HepG2 (cell line): ENCODE measurements at regions not wholly inside any gene's neighbourhood (a gene's known extent, or its start where the extent isn't known, plus 50 kb on each side); places are given as distances from the start of the nearest gene placed in this dataset.

Experiments used
- ATAC-seq: fragments of 200-7000 bp; cut with Tn5 transposase; 3 replicates; pipeline ENCODE4 v1.9.1; 2020; ENCODE audit warnings: mild to moderate bottlenecking, moderate library complexity
- BruUV-seq: library from RNA; stranded (reverse); fragments of 400-500 nt; replicated peaks from 2 replicates; lab custom pipeline; 2021; lab: Mats Ljungman, UMichigan
- CTCF ChIA-PET: fragments of 300-600 bp; formaldehyde crosslinking; extraction: SDS; loops from one replicate; lab custom pipeline; 2021; ENCODE audit warnings: low total read pairs, inconsistent platforms, low intra/inter-chr PET ratio; lab: Yijun Ruan, JAX
- POLR2A ChIA-PET: fragments of 350-600 bp; sonication (Branson Sonifier 250); formaldehyde crosslinking; loops from one replicate; lab custom pipeline; 2020; ENCODE audit warnings: antibody characterized with exemption, inconsistent platforms; lab: Yijun Ruan, JAX
- DNase-seq: peaks from one replicate; pipeline ENCODE4 v3.0.0-alpha.2; 2015; ENCODE audit warnings: low spot score
- FAIRE-seq: peaks from 3 replicates; lab custom pipeline; 2011; peaks lifted over from hg19 to GRCh38; lab: Jason Lieb, UNC
- H2AFZ ChIP-seq: one replicate; pipeline ENCODE4 v1.6.1; 2011; ENCODE audit warnings: low read length, inconsistent platforms
- H3K27ac ChIP-seq: fragments of 300-600 bp; 3 replicates; pipeline ENCODE4 v1.8.0; 2011; ENCODE audit warnings: mixed run types, mild to moderate bottlenecking, mixed read lengths, low read length, inconsistent platforms; ENCODE audit not compliant: insufficient read depth; ENCODE audit errors: extremely low read length
- H3K27me3 ChIP-seq, 2 experiments: fragments of 200-600 bp in 1 of 2; 2 replicates in 1 of 2; 3 replicates in 1 of 2; pipeline versions ENCODE4 v1.6.0 to v1.8.0; 2011; ENCODE audit warnings: low read length in 2 of 2, mild to moderate bottlenecking in 2 of 2, moderate library complexity in 2 of 2, inconsistent platforms in 1 of 2; ENCODE audit not compliant: insufficient read depth in 2 of 2, control insufficient read depth in 1 of 2
- H3K36me3 ChIP-seq, 2 experiments: fragments of 200-600 bp in 1 of 2; replicated peaks in 1 of 2; 2 replicates in 1 of 2; 3 replicates in 1 of 2; pipeline versions ENCODE4 v1.5.1 to v1.8.0; 2011; ENCODE audit warnings: low read length in 2 of 2, inconsistent platforms in 1 of 2; ENCODE audit not compliant: insufficient read depth in 2 of 2, control insufficient read depth in 1 of 2
- H3K4me1 ChIP-seq: 2 replicates; pipeline ENCODE4 v1.5.1; 2012; ENCODE audit warnings: low read length, inconsistent platforms; ENCODE audit not compliant: insufficient read depth
- H3K4me2 ChIP-seq: 2 replicates; pipeline ENCODE4 v1.6.0; 2011; ENCODE audit warnings: low read depth, low read length, inconsistent platforms
- H3K4me3 ChIP-seq, 3 experiments: fragments of 200-600 bp in 1 of 3; sonication (generic), shearing (Covaris generic) in 1 of 3; replicated peaks in 1 of 3; 2 replicates each; pipeline ENCODE4 v1.5.1; 2011 to 2016; ENCODE audit warnings: low read length in 3 of 3, inconsistent platforms in 2 of 3, low read depth in 2 of 3, mild to moderate bottlenecking in 2 of 3, control low read depth in 1 of 3, mixed read lengths in 1 of 3; ENCODE audit not compliant: insufficient read depth in 1 of 3
- H3K79me2 ChIP-seq: one replicate; pipeline ENCODE4 v1.6.1; 2011; ENCODE audit warnings: low read length, inconsistent platforms; ENCODE audit not compliant: insufficient read depth
- H3K9ac ChIP-seq: 2 replicates; pipeline ENCODE4 v1.6.0; 2011; ENCODE audit warnings: mild to moderate bottlenecking, low read depth, low read length, inconsistent platforms; ENCODE audit not compliant: insufficient read depth
- H3K9me3 ChIP-seq: 2 replicates; pipeline ENCODE4 v1.5.1; 2012; ENCODE audit warnings: mild to moderate bottlenecking, low read length
- H4K20me1 ChIP-seq: 2 replicates; pipeline ENCODE4 v1.6.0; 2011; ENCODE audit warnings: inconsistent platforms, mild to moderate bottlenecking, low read length, moderate library complexity; ENCODE audit not compliant: insufficient read depth
- FOXO1 ChIP-seq: sonication (generic); formaldehyde crosslinking; IDR thresholded peaks from 2 replicates; pipeline ENCODE4 v1.4.0; 2020; ENCODE audit warnings: missing genetic modification reagents
- IRF2 ChIP-seq: IDR thresholded peaks from 2 replicates; pipeline ENCODE4 v1.6.1; 2018; ENCODE audit warnings: missing genetic modification reagents, missing compliant biosample characterization
- MED1 ChIP-seq: sonication (generic); formaldehyde crosslinking; IDR thresholded peaks from 2 replicates; pipeline ENCODE4 v1.4.0; 2020; ENCODE audit warnings: missing genetic modification reagents
- MIXL1 ChIP-seq: IDR thresholded peaks from 2 replicates; pipeline ENCODE4 v1.6.1; 2016
- RXRB ChIP-seq: IDR thresholded peaks from 2 replicates; pipeline ENCODE4 v1.6.1; 2016; ENCODE audit warnings: borderline replicate concordance, missing genetic modification reagents, missing compliant biosample characterization
- SMAD3 ChIP-seq: sonication (generic); formaldehyde crosslinking; IDR thresholded peaks from 2 replicates; pipeline ENCODE4 v1.4.0; 2020; ENCODE audit warnings: missing genetic modification reagents
- SOX5 ChIP-seq: IDR thresholded peaks from 2 replicates; pipeline ENCODE4 v1.6.1; 2016; ENCODE audit warnings: borderline replicate concordance
- STAG1 ChIP-seq: sonication (generic); formaldehyde crosslinking; IDR thresholded peaks from 2 replicates; pipeline ENCODE4 v1.4.0; 2020; ENCODE audit warnings: missing genetic modification reagents
- TCF7 ChIP-seq: sonication (generic); IDR thresholded peaks from 2 replicates; pipeline ENCODE4 v1.6.1; 2016; ENCODE audit warnings: antibody characterized with exemption, low read depth
- ZFP62 ChIP-seq: sonication (generic); formaldehyde crosslinking; IDR thresholded peaks from 2 replicates; pipeline ENCODE4 v1.4.0; 2020; ENCODE audit warnings: missing genetic modification reagents
- ZMYM4 ChIP-seq: sonication (generic); formaldehyde crosslinking; IDR thresholded peaks from 2 replicates; pipeline ENCODE4 v1.8.1; 2023; ENCODE audit warnings: mild to moderate bottlenecking, missing genetic modification reagents
- ZNF253 ChIP-seq: sonication (generic); formaldehyde crosslinking; IDR thresholded peaks from 2 replicates; pipeline ENCODE4 v1.8.0; 2022; ENCODE audit warnings: mild to moderate bottlenecking, missing genetic modification reagents, borderline replicate concordance
- ZNF674 ChIP-seq: sonication (generic); formaldehyde crosslinking; IDR thresholded peaks from 2 replicates; pipeline ENCODE4 v1.5.0; 2020; ENCODE audit warnings: low read depth, mild to moderate bottlenecking, missing genetic modification reagents
- ZNF891 ChIP-seq: sonication (generic); formaldehyde crosslinking; IDR thresholded peaks from 2 replicates; pipeline ENCODE4 v1.5.0; 2020; ENCODE audit warnings: mild to moderate bottlenecking, missing genetic modification reagents
- WGBS: methylation state at CpG from one replicate; pipeline ENCODE4 v1.1.6; 2017; ENCODE audit warnings: low lambda C conversion rate; 5-methylcytosine and 5-hydroxymethylcytosine counted together
- in situ Hi-C: cut with HindIII; loops from 2 replicates; pipeline ENCODE4 v1.10.0; 2017; ENCODE audit warnings: low pct_unique_long_range_greater_than_20kb; ENCODE audit not compliant: extremely low pct_ligation_motif_present
- intact Hi-C: fragments of 100-400 bp; cut with micrococcal nuclease; formaldehyde crosslinking; loops from one replicate; pipeline ENCODE4 v1.10.0; 2022; ENCODE audit not compliant: unreplicated experiment
- TF ChIP-seq, protein P1 (sequence below): sonication (generic); formaldehyde crosslinking; IDR thresholded peaks from 2 replicates; pipeline ENCODE4 v1.4.0; 2020; ENCODE audit warnings: missing genetic modification reagents, mild to moderate bottlenecking, borderline replicate concordance
- TF ChIP-seq, protein P2 (sequence below): sonication (generic); formaldehyde crosslinking; IDR thresholded peaks from 2 replicates; pipeline ENCODE4 v1.4.0; 2020; ENCODE audit warnings: missing genetic modification reagents
- TF ChIP-seq, protein P3 (sequence below): IDR thresholded peaks from 2 replicates; pipeline ENCODE4 v1.6.1; 2016
- TF ChIP-seq, protein P4 (sequence below): sonication (generic); formaldehyde crosslinking; IDR thresholded peaks from 2 replicates; pipeline ENCODE4 v1.4.0; 2020; ENCODE audit warnings: missing genetic modification reagents, mild to moderate bottlenecking, borderline replicate concordance

DNA sequence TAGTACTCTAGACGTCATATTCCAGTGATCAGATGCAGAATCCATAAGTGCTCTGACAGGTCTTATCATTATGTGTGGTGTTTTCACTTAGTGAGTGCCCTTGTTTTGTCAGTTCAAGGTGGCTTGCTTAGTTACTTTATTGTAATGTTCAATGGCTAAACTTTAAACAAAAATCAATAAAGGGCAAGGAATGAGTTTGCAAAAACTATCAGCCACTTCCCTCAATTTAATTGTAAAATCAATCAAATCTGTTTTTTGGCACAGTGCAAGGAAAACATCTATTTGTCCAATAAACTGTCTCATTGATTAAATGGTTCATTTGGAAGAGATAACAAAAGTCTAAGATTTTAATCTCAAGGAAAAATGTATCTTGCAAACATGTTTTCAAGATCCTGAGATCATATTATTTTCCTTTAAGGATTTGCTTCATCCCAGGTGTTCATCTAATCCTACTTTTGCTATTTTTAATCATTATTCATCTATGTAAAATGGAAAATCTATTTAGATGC, 59.6 kb upstream of the EEA1 start:
- Histone ChIP-seq H3K9me3 (no peaks in the 10 kb centered on the region), H3K9ac (no peak overlapping the region), H3K27ac (peak overlapping the region; percentile 57), H3K79me2 (no peaks in the 10 kb centered on the region), H3K36me3 (no peaks in the 10 kb centered on the region), H3K4me1 (peaks cover 45% of the 10 kb centered on the region), H4K20me1 (no peaks in the 10 kb centered on the region), H3K4me2 (0 out of 2 replicates have a peak overlapping the region, but pooled peaks have one; percentile 23), H3K4me3 (no peak overlapping the region), H3K27me3 (no peaks in the 10 kb centered on the region), H2AFZ (no peak overlapping the region)
- CTCF ChIA-PET: interaction anchor here (1.8 to 3.1 kb wide), 2 partner anchors 139 to 392 kb away, joined by 5 to 32 read pairs; no protein-coding TSS in a partner anchor
- peak; percentile 55 for ATAC-seq
- in situ Hi-C loops: no loop called here
- peak; percentile 48 for DNase-seq
- peak; percentile 40 for FAIRE-seq
- POLR2A ChIA-PET: interaction anchor here (1.7 to 4.5 kb wide), 6 partner anchors 17 to 139 kb away, joined by 5 to 35 read pairs (median 7); partner anchors contain the start of gene EEA1
- intact Hi-C loops: loop anchor here (5.0 kb wide), 2 partner anchors 229 to 294 kb away; no protein-coding TSS in a partner anchor
- WGBS: 9% methylated on average over 1 of the region's 1 CpG
- no TSS peak for BruUV-seq
- TF ChIP-seq, protein P1, sequence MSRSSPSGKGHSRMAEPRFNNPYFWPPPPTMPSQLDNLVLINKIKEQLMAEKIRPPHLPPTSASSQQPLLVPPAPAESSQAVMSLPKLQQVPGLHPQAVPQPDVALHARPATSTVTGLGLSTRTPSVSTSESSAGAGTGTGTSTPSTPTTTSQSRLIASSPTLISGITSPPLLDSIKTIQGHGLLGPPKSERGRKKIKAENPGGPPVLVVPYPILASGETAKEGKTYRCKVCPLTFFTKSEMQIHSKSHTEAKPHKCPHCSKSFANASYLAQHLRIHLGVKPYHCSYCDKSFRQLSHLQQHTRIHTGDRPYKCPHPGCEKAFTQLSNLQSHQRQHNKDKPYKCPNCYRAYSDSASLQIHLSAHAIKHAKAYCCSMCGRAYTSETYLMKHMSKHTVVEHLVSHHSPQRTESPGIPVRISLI (CRISPR knock-in tag): peak; percentile 60; the same call in 1 of the 2 replicates
- peak; percentile 18; the same call in 1 of the 2 replicates for TF ChIP-seq IRF2 (CRISPR knock-in tag)
- TF ChIP-seq ZNF253 (CRISPR knock-in tag): no peak
- TF ChIP-seq STAG1 (CRISPR knock-in tag): peak; percentile 40; the same call in 1 of the 2 replicates
- TF ChIP-seq, protein P2, sequence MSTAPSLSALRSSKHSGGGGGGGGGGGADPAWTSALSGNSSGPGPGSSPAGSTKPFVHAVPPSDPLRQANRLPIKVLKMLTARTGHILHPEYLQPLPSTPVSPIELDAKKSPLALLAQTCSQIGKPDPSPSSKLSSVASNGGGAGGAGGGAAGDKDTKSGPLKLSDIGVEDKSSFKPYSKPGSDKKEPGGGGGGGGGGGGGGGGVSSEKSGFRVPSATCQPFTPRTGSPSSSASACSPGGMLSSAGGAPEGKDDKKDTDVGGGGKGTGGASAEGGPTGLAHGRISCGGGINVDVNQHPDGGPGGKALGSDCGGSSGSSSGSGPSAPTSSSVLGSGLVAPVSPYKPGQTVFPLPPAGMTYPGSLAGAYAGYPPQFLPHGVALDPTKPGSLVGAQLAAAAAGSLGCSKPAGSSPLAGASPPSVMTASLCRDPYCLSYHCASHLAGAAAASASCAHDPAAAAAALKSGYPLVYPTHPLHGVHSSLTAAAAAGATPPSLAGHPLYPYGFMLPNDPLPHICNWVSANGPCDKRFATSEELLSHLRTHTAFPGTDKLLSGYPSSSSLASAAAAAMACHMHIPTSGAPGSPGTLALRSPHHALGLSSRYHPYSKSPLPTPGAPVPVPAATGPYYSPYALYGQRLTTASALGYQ (CRISPR knock-in tag): peak; percentile 51; the same call in 1 of the 2 replicates
- peak; percentile 87 for TF ChIP-seq MED1 (CRISPR knock-in tag)
- no peak for TF ChIP-seq ZNF674 (CRISPR knock-in tag)
- TF ChIP-seq RXRB: peak; percentile 84
- TF ChIP-seq FOXO1 (CRISPR knock-in tag): peak; percentile 68; the same call in 1 of the 2 replicates
- TF ChIP-seq ZMYM4 (CRISPR knock-in tag): peak; percentile 31; the same call in 1 of the 2 replicates
- peak; percentile 99 for TF ChIP-seq MIXL1
- no peak for TF ChIP-seq ZFP62
- 0 out of 2 replicates have a peak, but pooled peaks have one; percentile 27 for TF ChIP-seq SMAD3 (CRISPR knock-in tag)
- TF ChIP-seq, protein P3, sequence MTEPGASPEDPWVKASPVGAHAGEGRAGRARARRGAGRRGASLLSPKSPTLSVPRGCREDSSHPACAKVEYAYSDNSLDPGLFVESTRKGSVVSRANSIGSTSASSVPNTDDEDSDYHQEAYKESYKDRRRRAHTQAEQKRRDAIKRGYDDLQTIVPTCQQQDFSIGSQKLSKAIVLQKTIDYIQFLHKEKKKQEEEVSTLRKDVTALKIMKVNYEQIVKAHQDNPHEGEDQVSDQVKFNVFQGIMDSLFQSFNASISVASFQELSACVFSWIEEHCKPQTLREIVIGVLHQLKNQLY (CRISPR knock-in tag): peak; percentile 67; the same call in 1 of the 2 replicates
- no peak for TF ChIP-seq ZNF891 (CRISPR knock-in tag)
- peak; percentile 65; the same call in 1 of the 2 replicates for TF ChIP-seq TCF7
- TF ChIP-seq SOX5 (CRISPR knock-in tag): peak; percentile 74; the same call in 1 of the 2 replicates
- TF ChIP-seq, protein P4, sequence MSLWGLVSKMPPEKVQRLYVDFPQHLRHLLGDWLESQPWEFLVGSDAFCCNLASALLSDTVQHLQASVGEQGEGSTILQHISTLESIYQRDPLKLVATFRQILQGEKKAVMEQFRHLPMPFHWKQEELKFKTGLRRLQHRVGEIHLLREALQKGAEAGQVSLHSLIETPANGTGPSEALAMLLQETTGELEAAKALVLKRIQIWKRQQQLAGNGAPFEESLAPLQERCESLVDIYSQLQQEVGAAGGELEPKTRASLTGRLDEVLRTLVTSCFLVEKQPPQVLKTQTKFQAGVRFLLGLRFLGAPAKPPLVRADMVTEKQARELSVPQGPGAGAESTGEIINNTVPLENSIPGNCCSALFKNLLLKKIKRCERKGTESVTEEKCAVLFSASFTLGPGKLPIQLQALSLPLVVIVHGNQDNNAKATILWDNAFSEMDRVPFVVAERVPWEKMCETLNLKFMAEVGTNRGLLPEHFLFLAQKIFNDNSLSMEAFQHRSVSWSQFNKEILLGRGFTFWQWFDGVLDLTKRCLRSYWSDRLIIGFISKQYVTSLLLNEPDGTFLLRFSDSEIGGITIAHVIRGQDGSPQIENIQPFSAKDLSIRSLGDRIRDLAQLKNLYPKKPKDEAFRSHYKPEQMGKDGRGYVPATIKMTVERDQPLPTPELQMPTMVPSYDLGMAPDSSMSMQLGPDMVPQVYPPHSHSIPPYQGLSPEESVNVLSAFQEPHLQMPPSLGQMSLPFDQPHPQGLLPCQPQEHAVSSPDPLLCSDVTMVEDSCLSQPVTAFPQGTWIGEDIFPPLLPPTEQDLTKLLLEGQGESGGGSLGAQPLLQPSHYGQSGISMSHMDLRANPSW: 0 out of 2 replicates have a peak, but pooled peaks have one; percentile 31
